K562 (cell line): ENCODE measurements at regions not wholly inside any gene's neighbourhood (a gene's known extent, or its start where the extent isn't known, plus 50 kb on each side); places are given as distances from the start of the nearest gene placed in this dataset.
"Not testable (repeated sequence)": the region's sequence is repeated elsewhere in the genome, so short reads cannot be mapped to it uniquely, and the experiment has no call there.

Source experiments
- ATAC-seq: fragments of 200-7000 bp; cut with Tn5 transposase; 3 replicates; pipeline ENCODE4 v1.9.1; 2020; ENCODE audit warnings: moderate library complexity
- BruUV-seq: library from RNA; stranded (reverse); fragments of 400-500 nt; replicated peaks from 2 replicates; lab custom pipeline; 2021; lab: Mats Ljungman, UMichigan
- CTCF ChIA-PET: fragments of 300-600 bp; formaldehyde crosslinking; extraction: SDS; loops from one replicate; lab custom pipeline; 2021; ENCODE audit warnings: low intra/inter-chr PET ratio; lab: Yijun Ruan, JAX
- POLR2A ChIA-PET: fragments of 300-600, 350-650 bp; sonication (Branson Sonifier 250); formaldehyde crosslinking; extraction: SDS; loops from one replicate; lab custom pipeline; 2021; ENCODE audit warnings: antibody characterized with exemption, inconsistent platforms; lab: Yijun Ruan, JAX
- DNase-seq, 4 experiments: peaks; one replicate each; pipeline versions ENCODE4 v3.0.0 to v3.0.0-alpha.2; 2011 to 2018; ENCODE audit warnings: low spot score in 3 of 4, mixed read lengths in 3 of 4; ENCODE audit errors: extremely low read depth in 1 of 4
- FAIRE-seq: peaks from 2 replicates; lab custom pipeline; 2011; peaks lifted over from hg19 to GRCh38; lab: Jason Lieb, UNC
- H2AFZ ChIP-seq: 2 replicates; pipeline ENCODE4 v1.6.0; 2011; ENCODE audit warnings: low read depth, low read length, control low read depth, inconsistent platforms
- H3K27ac ChIP-seq: fragments of 200-600 bp; 3 replicates; pipeline ENCODE4 v1.8.0; 2011; ENCODE audit warnings: low read depth, mild to moderate bottlenecking, control low read depth, inconsistent platforms, low read length, moderate library complexity, mixed read lengths; ENCODE audit errors: extremely low read depth
- H3K27me3 ChIP-seq, 2 experiments: fragments of 300-600 bp in 1 of 2; 2 replicates in 1 of 2; 3 replicates in 1 of 2; pipeline versions ENCODE4 v1.6.0 to v1.8.0; 2011; ENCODE audit warnings: inconsistent platforms in 2 of 2, low read length in 2 of 2, mild to moderate bottlenecking in 1 of 2, mixed read lengths in 1 of 2, moderate library complexity in 1 of 2; ENCODE audit not compliant: control insufficient read depth in 2 of 2, insufficient read depth in 2 of 2
- H3K36me3 ChIP-seq: fragments of 300-600 bp; 3 replicates; pipeline ENCODE4 v1.8.0; 2011; ENCODE audit warnings: mild to moderate bottlenecking, low read length, inconsistent platforms; ENCODE audit not compliant: control insufficient read depth, insufficient read depth
- H3K4me1 ChIP-seq, 2 experiments: fragments of 200-600 bp in 1 of 2; replicated peaks in 1 of 2; 2 replicates in 1 of 2; 3 replicates in 1 of 2; pipeline versions ENCODE4 v1.5.1 to v1.8.0; 2011; ENCODE audit warnings: inconsistent platforms in 2 of 2, low read length in 2 of 2, mild to moderate bottlenecking in 1 of 2, mixed read lengths in 1 of 2, moderate library complexity in 1 of 2; ENCODE audit not compliant: control insufficient read depth in 2 of 2, insufficient read depth in 2 of 2
- H3K4me2 ChIP-seq: 2 replicates; pipeline ENCODE4 v1.6.1; 2011; ENCODE audit warnings: low read length, control low read depth, inconsistent platforms, mixed read lengths; ENCODE audit not compliant: insufficient read depth
- H3K4me3 ChIP-seq: fragments of 200-600 bp; sonication (generic), shearing (Covaris generic); 2 replicates; pipeline ENCODE4 v1.5.1; 2016; ENCODE audit warnings: control low read depth, inconsistent platforms
- H3K79me2 ChIP-seq: fragments of 200-600 bp; 3 replicates; pipeline ENCODE4 v1.8.0; 2011; ENCODE audit warnings: low read length, inconsistent platforms; ENCODE audit not compliant: control insufficient read depth, insufficient read depth
- H3K9ac ChIP-seq, 2 experiments: 2 replicates each; pipeline versions ENCODE4 v1.6.0 to v1.6.1; 2011; ENCODE audit warnings: low read depth in 2 of 2, low read length in 2 of 2, control low read depth in 1 of 2, inconsistent platforms in 1 of 2, mild to moderate bottlenecking in 1 of 2, mixed read lengths in 1 of 2; ENCODE audit not compliant: insufficient read depth in 1 of 2
- H3K9me1 ChIP-seq: one replicate; pipeline ENCODE4 v1.6.0; 2011; ENCODE audit warnings: inconsistent platforms, mild to moderate bottlenecking, low read length, moderate library complexity; ENCODE audit not compliant: control insufficient read depth, insufficient read depth
- H3K9me3 ChIP-seq: replicated peaks from 2 replicates; pipeline ENCODE4 v1.5.1; 2011; ENCODE audit warnings: low read depth, low read length, inconsistent platforms; ENCODE audit not compliant: control insufficient read depth, insufficient read depth
- H4K20me1 ChIP-seq: replicated peaks from 2 replicates; pipeline ENCODE4 v1.6.1; 2011; ENCODE audit warnings: low read length, inconsistent platforms, mixed read lengths; ENCODE audit not compliant: control insufficient read depth, insufficient read depth
- BHLHE40 ChIP-seq: IDR thresholded peaks from 2 replicates; pipeline ENCODE4 v1.6.1; 2011; ENCODE audit warnings: low read length, improper control_type of control experiment
- CBX1 ChIP-seq: sonication (generic); IDR thresholded peaks from 2 replicates; pipeline ENCODE4 v1.6.1; 2016; ENCODE audit warnings: antibody characterized with exemption, low read depth, mild to moderate bottlenecking
- MLX ChIP-seq, 2 experiments: fragments of 450-650 bp in 1 of 2; sonication (generic) in 1 of 2; formaldehyde crosslinking; conservative IDR thresholded peaks; 2 replicates each; pipeline versions ENCODE4 v1.4.0 to v1.8.1; 2020 to 2022; ENCODE audit warnings: mild to moderate bottlenecking in 1 of 2, missing genetic modification reagents in 1 of 2
- MTA3 ChIP-seq: fragments of 450-650 bp; formaldehyde crosslinking; IDR thresholded peaks from 2 replicates; pipeline ENCODE4 v1.6.1; 2017; ENCODE audit warnings: mild to moderate bottlenecking, borderline replicate concordance
- NCOA1 ChIP-seq: fragments of 450-650 bp; IDR thresholded peaks from 2 replicates; pipeline ENCODE4 v1.6.1; 2016; ENCODE audit warnings: low read depth
- POU5F1 ChIP-seq: fragments of 150-350 bp; IDR thresholded peaks from 2 replicates; pipeline ENCODE4 v1.6.1; 2014; ENCODE audit warnings: borderline replicate concordance, low read length, low read depth, mild to moderate bottlenecking; ENCODE audit not compliant: partially characterized antibody
- RFX7 ChIP-seq: fragments of 250-450 bp; sonication (Bioruptor Pico); IDR thresholded peaks from 2 replicates; pipeline ENCODE4 v1.5.1; 2021; ENCODE audit warnings: mild to moderate bottlenecking
- RHOXF2B ChIP-seq: fragments of 250-450 bp; sonication (Bioruptor Pico); conservative IDR thresholded peaks from 2 replicates; pipeline ENCODE4 v1.5.1; 2021
- WGBS: fragments of 100-300 bp; shearing (Covaris generic); methylation state at CpG from one replicate; pipeline ENCODE4 v1.1.6; 2016; ENCODE audit warnings: low coverage, mixed read lengths; ENCODE audit not compliant: insufficient coverage; ENCODE audit errors: missing lambda C conversion rate; 5-methylcytosine and 5-hydroxymethylcytosine counted together
- in situ Hi-C: fragments of 300-500 bp; cut with MboI; formaldehyde crosslinking; loops from 4 replicates; pipeline ENCODE4 v1.15.0; 2018; ENCODE audit warnings: inconsistent platforms, mixed read lengths
- intact Hi-C: fragments of 100-400 bp; cut with micrococcal nuclease; formaldehyde crosslinking; loops from 2 replicates; pipeline ENCODE4 v1.14.2; 2022

- TF ChIP-seq POU5F1 (no peak), RFX7 (CRISPR knock-in tag) (no peak), RHOXF2B (CRISPR knock-in tag) (no peak), BHLHE40 (no peak), CBX1 (no peak), MTA3 (no peak), MLX (CRISPR knock-in tag; conservative IDR thresholded peaks at IDR 0.05) (no peak), NCOA1 (no peak)
These were observed 403.7 kb downstream of the BTG1 start (continued) for GRCh38 chr12:91741932-91742331.

GRCh38 chr12:91733846-91734245 is 411.8 kb downstream of the BTG1 start:
- H3K9me1 ChIP-seq, H3K9me3 ChIP-seq, H3K4me3 ChIP-seq, FAIRE-seq, in situ Hi-C loops, H3K4me1 ChIP-seq, POLR2A ChIA-PET, DNase-seq, H3K27me3 ChIP-seq, H3K79me2 ChIP-seq, CTCF ChIA-PET, H3K27ac ChIP-seq, ATAC-seq, H4K20me1 ChIP-seq, intact Hi-C loops, H3K4me2 ChIP-seq, H3K9ac ChIP-seq, H2AFZ ChIP-seq, BruUV-seq: not testable (repeated sequence)
- WGBS, result 91% methylated on average over 1 of the region's 1 CpG
- peaks cover 55% of the 10 kb centered on the region for H3K36me3 ChIP-seq
